ENCODE measurements at regions not wholly inside any gene's neighbourhood (a gene's known extent, or its start where the extent isn't known, plus 50 kb on each side); places are given as distances from the start of the nearest gene placed in this dataset.

- H3K4me3 ChIP-seq (ENCODE audit: low read depth in 1 of 3, low read length in 3 of 3), result no peak overlapping the region
- H3K27ac ChIP-seq (ENCODE audit: low read depth in 1 of 2, low read length in 2 of 2), result no peak overlapping the region
- no peaks in the 10 kb centered on the region for H3K27me3 ChIP-seq (ENCODE audit: control insufficient read depth in 4 of 4, insufficient read depth in 4 of 4, low read length in 3 of 4)
- TF ChIP-seq EGR1 (IDR thresholded peaks at IDR 0.05; ENCODE audit: low read depth in 2 of 2) (peak in 1 of 2 donors; percentile 40), SP1 (IDR thresholded peaks at IDR 0.05) (no peak), TAF1 (conservative IDR thresholded peaks at IDR 0.05) (no peak), MAX (IDR thresholded peaks at IDR 0.05) (no peak), GABPA (IDR thresholded peaks at IDR 0.05 in 1 of 2, conservative IDR thresholded peaks at IDR 0.05 in 1 of 2) (no peak), FOXA1 (IDR thresholded peaks at IDR 0.05) (no peak), RXRA (IDR thresholded peaks at IDR 0.05) (no peak), FOXA2 (IDR thresholded peaks at IDR 0.05) (no peak), HNF4A (conservative IDR thresholded peaks at IDR 0.05) (peak; percentile 62 to 83), NR2F2 (IDR thresholded peaks at IDR 0.05) (no peak), JUND (IDR thresholded peaks at IDR 0.05) (peak in 1 of 2 donors; percentile 68), RAD21 (IDR thresholded peaks at IDR 0.05) (peak in 1 of 2 donors; percentile 4)
- TF ChIP-seq, protein P1, sequence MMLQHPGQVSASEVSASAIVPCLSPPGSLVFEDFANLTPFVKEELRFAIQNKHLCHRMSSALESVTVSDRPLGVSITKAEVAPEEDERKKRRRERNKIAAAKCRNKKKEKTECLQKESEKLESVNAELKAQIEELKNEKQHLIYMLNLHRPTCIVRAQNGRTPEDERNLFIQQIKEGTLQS (IDR thresholded peaks at IDR 0.05), result no peak
- TF ChIP-seq, protein P2, sequence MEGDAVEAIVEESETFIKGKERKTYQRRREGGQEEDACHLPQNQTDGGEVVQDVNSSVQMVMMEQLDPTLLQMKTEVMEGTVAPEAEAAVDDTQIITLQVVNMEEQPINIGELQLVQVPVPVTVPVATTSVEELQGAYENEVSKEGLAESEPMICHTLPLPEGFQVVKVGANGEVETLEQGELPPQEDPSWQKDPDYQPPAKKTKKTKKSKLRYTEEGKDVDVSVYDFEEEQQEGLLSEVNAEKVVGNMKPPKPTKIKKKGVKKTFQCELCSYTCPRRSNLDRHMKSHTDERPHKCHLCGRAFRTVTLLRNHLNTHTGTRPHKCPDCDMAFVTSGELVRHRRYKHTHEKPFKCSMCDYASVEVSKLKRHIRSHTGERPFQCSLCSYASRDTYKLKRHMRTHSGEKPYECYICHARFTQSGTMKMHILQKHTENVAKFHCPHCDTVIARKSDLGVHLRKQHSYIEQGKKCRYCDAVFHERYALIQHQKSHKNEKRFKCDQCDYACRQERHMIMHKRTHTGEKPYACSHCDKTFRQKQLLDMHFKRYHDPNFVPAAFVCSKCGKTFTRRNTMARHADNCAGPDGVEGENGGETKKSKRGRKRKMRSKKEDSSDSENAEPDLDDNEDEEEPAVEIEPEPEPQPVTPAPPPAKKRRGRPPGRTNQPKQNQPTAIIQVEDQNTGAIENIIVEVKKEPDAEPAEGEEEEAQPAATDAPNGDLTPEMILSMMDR (IDR thresholded peaks at IDR 0.05; ENCODE audit: low read depth, low read length, missing input control), result no peak
- no peaks in the 10 kb centered on the region for H3K9me3 ChIP-seq (ENCODE audit: control insufficient read depth in 4 of 4, low read length in 3 of 4)
- 29% methylated on average over 1 of the region's 1 CpG for WGBS
- no peak for DNase-seq (ENCODE audit: low spot score)
- H3K4me1 ChIP-seq (ENCODE audit: control insufficient read depth in 4 of 4, insufficient read depth in 4 of 4, low read length in 3 of 4), result peaks cover 0 to 4% (median 2%) of the 10 kb centered on the region in 4 donors
- no peak overlapping the region for H3K9ac ChIP-seq (ENCODE audit: low read depth in 1 of 2, low read length in 2 of 2)
- H3K36me3 ChIP-seq (ENCODE audit: control insufficient read depth in 4 of 4, insufficient read depth in 3 of 4, low read depth in 1 of 4, low read length in 3 of 4), result no peaks in the 10 kb centered on the region
Observed at GRCh38 chr3:106172780-106173179, 304.0 kb upstream of the CBLB start.

DNA sequence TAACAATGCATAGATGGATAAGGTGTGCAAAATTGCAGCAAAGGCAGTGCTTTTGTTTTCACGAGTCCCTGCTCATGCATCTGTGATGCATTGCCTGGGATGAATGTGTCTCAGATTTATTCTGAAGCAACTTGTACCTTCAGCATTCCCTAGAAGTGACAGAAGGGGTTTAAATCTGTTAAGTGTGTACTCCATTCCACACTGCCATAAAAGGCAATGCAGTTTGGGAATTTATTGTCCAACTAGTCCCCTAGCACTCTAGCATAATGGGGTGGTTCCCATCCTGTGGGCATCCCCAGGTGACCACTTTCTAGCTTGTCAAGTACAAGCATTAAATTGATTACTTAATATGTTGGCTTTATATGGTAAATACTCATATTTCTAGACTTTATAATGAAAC lies 306.5 kb upstream of the CBLB start:
- Histone ChIP-seq H3K4me3 (ENCODE audit: low read depth in 1 of 3, low read length in 3 of 3) (no peak overlapping the region), H3K36me3 (ENCODE audit: control insufficient read depth in 4 of 4, insufficient read depth in 3 of 4, low read depth in 1 of 4, low read length in 3 of 4) (no peaks in the 10 kb centered on the region), H3K4me1 (ENCODE audit: control insufficient read depth in 4 of 4, insufficient read depth in 4 of 4, low read length in 3 of 4) (peaks cover 0 to 4% (median 2%) of the 10 kb centered on the region in 4 donors), H3K27ac (ENCODE audit: low read depth in 1 of 2, low read length in 2 of 2) (no peak overlapping the region), H3K9ac (ENCODE audit: low read depth in 1 of 2, low read length in 2 of 2) (no peak overlapping the region), H3K9me3 (ENCODE audit: control insufficient read depth in 4 of 4, low read length in 3 of 4) (no peaks in the 10 kb centered on the region), H3K27me3 (ENCODE audit: control insufficient read depth in 4 of 4, insufficient read depth in 4 of 4, low read length in 3 of 4) (peaks cover 0 to 2% (median 0%) of the 10 kb centered on the region in 4 donors)
- TF ChIP-seq, protein P2 (IDR thresholded peaks at IDR 0.05; ENCODE audit: low read depth, low read length, missing input control), result no peak
- TF ChIP-seq RAD21 (IDR thresholded peaks at IDR 0.05) (no peak), HNF4G (IDR thresholded peaks at IDR 0.05) (no peak), MAX (IDR thresholded peaks at IDR 0.05) (no peak), JUND (IDR thresholded peaks at IDR 0.05) (no peak), YY1 (IDR thresholded peaks at IDR 0.05) (no peak), SP1 (IDR thresholded peaks at IDR 0.05) (no peak), HNF4A (conservative IDR thresholded peaks at IDR 0.05) (no peak), TAF1 (conservative IDR thresholded peaks at IDR 0.05) (no peak), GABPA (IDR thresholded peaks at IDR 0.05 in 1 of 2, conservative IDR thresholded peaks at IDR 0.05 in 1 of 2) (no peak)
- no peak for DNase-seq (ENCODE audit: low spot score)
- 77% methylated on average over 1 of the region's 1 CpG for WGBS

Measured in liver (tissue), 8 donors.